ENCODE measurements at regions not wholly inside any gene's neighbourhood (a gene's known extent, or its start where the extent isn't known, plus 50 kb on each side); places are given as distances from the start of the nearest gene placed in this dataset.

DNA sequence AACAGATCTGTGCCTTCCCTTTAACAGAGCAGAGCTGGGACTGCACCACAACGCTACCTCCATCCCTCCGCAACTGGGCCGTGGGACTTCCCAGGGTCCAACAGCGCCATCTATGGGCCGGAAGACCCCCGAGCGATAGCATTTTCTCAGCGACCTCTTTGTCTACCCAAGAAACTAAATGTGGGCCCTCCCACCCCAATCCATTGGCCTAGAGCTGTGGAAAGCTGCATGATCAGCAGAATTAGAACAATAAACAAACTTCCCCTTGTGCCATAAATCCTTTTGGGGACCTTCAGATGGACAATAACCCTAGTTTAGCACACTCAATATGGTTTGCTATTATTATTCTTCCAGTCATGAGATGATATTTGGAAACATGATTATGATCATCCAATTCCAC, 74.8 kb upstream of the NTRK3 start (continued):
- TF ChIP-seq, protein P1, sequence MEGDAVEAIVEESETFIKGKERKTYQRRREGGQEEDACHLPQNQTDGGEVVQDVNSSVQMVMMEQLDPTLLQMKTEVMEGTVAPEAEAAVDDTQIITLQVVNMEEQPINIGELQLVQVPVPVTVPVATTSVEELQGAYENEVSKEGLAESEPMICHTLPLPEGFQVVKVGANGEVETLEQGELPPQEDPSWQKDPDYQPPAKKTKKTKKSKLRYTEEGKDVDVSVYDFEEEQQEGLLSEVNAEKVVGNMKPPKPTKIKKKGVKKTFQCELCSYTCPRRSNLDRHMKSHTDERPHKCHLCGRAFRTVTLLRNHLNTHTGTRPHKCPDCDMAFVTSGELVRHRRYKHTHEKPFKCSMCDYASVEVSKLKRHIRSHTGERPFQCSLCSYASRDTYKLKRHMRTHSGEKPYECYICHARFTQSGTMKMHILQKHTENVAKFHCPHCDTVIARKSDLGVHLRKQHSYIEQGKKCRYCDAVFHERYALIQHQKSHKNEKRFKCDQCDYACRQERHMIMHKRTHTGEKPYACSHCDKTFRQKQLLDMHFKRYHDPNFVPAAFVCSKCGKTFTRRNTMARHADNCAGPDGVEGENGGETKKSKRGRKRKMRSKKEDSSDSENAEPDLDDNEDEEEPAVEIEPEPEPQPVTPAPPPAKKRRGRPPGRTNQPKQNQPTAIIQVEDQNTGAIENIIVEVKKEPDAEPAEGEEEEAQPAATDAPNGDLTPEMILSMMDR (IDR thresholded peaks at IDR 0.05; ENCODE audit: control extremely low read depth in 1 of 3, insufficient read depth in 1 of 3, low read depth in 1 of 3, low read length in 3 of 3): peak; percentile 83 to 91 (median 91)
- TF ChIP-seq EP300 (IDR thresholded peaks at IDR 0.05; ENCODE audit: borderline replicate concordance in 1 of 2, low read depth in 2 of 2, low read length in 2 of 2): 0 out of 3 replicates have a peak, but pooled peaks of 1 of the 2 experiments have one; percentile 43
